SK-MEL-5 (cell line): ENCODE measurements at regions not wholly inside any gene's neighbourhood (a gene's known extent, or its start where the extent isn't known, plus 50 kb on each side); places are given as distances from the start of the nearest gene placed in this dataset.
"Not testable (repeated sequence)": the region's sequence is repeated elsewhere in the genome, so short reads cannot be mapped to it uniquely, and the experiment has no call there.

Experiments
- DNase-seq: peaks from one replicate; pipeline ENCODE4 v3.0.0-alpha.2; 2016; ENCODE audit warnings: low read depth, low spot score
- in situ Hi-C: cut with HindIII; loops from 2 replicates; pipeline ENCODE4 v1.10.0; 2016; ENCODE audit warnings: low sequenced_read_pairs, high pct_unique_total_duplicates, low pct_unique_long_range_greater_than_20kb

DNA sequence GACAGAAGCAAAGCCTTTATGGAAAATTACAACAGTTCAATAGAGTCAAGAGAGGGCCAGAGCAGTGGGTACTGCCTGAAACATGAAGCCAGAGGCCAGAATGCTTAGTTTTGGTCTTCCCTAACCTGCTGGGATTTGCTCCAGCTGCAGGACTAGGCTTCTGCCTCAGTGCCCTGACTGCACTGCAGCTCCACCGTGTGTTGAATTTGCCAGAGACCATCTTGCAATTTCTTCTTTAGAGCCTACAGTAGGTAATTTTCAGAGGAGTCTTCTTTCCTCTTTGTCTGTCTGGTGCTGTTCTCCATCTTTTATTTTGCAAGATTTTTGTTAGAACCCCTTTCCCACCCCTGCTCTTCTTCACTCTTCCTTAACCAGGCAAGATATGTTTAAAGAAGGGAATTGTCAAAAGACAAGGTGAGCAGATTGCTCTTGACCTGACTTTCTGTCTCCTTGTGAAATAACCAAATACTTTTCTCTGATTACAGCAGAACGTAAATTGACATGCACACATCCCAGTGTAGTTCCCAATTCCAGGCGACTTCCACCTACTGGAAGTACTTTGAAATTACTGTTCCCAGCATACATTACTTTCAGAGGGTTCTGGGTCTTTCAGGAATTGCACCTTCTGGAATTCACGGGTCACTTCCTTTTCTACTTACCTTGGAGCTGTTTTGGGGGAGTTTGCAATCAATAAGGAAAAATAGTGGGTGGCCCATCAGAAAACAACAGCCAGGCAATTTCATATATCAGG lies 161.2 kb downstream of the MINAR1 start:
- peak; percentile 55 for DNase-seq
- in situ Hi-C loops, result no loop called here

DNA sequence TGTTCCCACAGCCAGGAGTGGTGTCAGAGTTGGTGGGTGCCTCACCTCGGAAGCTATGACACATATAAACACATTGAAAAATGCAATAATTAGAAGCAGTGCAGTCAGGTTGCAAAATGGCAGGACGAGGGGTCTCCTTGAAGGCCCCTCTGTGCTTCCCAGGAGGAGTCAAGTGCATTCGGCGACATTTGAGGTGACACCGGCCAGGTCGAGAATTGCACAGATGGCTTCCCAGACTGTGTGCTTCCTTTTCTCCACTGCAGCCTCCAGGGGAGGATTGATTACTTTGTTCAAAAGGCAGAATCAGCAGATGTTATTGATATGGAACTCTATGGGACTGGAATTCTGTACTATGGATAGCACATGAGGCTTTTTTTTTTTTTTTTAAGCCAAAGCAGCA lies 163.2 kb downstream of the MINAR1 start:
- in situ Hi-C loops, result no loop called here
- no peak for DNase-seq

DNA sequence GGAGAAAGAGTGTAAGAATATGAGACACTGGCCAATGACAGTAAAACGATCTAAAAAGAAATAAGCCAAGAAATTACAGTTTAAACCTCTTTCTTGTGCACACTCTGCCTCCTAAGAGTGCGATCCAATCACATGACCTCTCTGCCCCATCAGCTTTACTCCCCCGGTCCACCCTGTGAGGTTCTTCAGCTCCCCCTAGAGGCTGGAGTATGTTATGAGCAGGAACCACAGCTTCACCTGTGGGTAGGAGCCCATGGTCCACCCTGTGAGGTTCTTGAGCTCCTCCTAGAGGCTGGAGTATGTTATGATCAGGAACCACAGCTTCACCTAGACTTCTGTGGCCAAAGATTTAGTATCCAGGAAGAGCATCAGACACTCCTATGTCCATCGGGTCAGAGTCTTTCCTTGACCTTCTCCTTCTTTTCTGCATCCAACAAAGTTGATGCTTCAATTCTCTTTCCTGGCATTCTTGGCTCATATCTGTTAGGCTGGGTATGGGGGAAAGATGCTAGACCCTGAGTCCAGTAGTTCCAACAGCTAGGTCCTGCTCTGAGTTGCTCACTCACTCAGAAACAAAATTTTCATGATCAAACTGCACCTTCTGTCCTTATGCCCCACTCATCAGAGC lies 164.0 kb downstream of the MINAR1 start:
- in situ Hi-C loops, result no loop called here
- DNase-seq, result peak; percentile 98

DNA sequence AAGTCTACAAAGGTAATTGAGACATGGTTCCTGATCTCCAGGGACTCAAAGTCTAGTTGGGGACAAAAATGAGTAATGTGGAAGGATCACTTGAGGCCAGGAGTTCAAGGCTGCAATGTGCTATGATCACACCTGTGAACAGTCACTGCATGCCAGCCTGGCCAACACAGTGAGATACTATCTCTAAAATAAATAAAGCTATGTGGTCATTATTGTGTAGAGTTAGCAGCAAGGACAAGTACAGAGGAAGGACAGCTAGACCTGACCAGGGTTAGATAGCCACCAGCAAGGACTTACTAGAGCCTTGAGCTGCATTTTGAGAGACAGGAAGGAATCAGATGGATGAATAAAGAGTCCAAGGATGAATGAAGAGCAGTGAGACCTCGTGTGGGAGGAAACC lies 166.5 kb downstream of the MINAR1 start:
- no peak for DNase-seq
- in situ Hi-C loops, result no loop called here

DNA sequence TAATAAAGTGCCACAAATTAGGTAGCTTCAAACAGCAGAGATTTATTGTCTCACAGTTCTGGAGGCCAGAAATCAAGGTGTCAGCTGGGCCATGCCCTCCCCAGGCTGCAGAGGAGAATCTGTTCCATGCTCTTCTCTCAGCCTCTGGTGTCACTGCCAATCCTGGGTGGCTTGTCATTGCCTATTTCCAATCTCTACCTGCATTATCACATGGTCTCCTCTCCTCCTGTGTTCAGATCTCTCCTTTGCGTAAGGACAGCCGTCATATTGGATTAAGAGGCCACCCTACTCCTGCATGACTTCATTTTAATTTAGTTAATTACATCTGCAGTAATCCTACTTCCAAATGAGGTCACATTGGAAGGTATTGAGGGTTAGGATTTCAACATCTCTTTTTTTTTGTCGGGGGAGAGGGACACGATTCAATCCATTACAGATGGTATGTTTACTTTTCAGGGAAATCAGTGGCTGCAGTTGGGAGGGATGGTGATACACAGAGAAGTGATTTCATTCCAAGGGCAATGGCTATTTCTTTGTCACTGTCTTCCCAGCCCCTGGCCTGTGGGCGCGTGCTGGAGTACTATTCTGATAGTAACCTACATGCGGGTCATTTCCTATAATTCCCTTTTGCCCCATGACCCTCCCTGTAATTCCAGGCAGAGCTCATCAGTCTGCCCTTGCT lies 169.4 kb downstream of the MINAR1 start:
- no peak for DNase-seq

DNA sequence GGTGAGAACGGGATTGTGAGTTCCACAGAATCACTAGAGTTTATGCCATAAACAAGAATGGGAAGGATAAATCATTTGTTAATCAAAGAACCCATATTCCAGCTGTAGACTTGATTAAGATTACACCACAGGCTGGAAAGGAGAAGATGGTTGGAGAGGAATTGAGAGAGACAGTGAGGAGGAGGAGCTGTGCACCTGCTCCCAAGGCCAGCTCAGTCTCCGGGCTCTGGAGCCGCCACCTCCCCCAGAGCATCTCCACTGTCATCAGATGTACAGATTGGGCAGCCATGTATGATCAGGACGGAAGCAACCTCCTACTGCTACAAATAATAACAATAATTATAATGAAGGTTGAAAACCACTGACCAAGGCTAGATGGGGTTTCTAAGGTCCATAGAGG lies 170.0 kb downstream of the MINAR1 start:
- in situ Hi-C loops, result no loop called here
- no peak for DNase-seq

More for the DNA sequence above, 169.4 kb downstream of the MINAR1 start:
- in situ Hi-C loops, result no loop called here

DNA sequence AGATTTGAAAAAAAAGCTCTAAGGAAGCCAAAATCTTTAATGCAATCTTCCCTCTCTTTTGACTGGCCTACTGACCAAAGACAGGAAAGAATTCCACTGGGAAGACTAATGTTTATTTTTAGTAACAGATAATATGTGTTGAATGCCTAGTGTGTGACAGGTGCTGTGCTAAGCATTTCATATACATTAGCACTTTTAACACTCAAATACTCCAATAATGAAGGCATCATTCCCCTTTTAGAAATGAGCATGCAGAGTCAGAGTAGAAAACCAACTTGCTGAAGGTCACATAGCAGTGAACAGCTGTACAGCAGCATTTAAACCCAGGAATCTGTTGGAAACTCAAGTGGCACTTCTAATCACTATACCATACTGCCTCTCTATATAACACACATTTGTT lies 170.6 kb downstream of the MINAR1 start:
- no peak for DNase-seq
- in situ Hi-C loops, result no loop called here

DNA sequence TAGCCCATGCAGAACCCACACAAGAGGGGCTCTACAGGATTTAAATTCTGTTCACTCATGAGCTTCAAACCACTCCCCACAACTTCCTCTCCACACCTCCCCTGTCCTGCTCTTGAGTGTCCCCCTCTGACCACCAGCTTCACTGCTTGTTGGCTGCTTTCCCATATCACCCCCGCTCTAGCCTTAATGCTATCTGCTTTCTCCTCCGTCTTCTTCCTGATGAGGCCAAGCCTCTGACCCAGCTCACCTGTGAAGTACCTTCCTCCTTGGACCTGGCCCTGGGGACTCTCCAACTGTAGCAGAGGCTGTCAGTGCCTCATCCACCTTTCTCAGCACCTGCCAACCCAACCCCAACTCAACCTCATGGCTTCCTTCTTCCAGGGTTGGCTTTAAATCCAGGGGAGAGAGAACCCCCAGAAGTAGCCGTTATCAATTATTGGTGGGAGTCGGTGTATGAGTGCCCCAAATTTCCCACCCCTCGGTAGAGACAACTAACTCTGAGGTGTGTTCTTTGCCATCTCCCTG lies 174.8 kb downstream of the MINAR1 start:
- DNase-seq, result no peak
- in situ Hi-C loops, result no loop called here

DNA sequence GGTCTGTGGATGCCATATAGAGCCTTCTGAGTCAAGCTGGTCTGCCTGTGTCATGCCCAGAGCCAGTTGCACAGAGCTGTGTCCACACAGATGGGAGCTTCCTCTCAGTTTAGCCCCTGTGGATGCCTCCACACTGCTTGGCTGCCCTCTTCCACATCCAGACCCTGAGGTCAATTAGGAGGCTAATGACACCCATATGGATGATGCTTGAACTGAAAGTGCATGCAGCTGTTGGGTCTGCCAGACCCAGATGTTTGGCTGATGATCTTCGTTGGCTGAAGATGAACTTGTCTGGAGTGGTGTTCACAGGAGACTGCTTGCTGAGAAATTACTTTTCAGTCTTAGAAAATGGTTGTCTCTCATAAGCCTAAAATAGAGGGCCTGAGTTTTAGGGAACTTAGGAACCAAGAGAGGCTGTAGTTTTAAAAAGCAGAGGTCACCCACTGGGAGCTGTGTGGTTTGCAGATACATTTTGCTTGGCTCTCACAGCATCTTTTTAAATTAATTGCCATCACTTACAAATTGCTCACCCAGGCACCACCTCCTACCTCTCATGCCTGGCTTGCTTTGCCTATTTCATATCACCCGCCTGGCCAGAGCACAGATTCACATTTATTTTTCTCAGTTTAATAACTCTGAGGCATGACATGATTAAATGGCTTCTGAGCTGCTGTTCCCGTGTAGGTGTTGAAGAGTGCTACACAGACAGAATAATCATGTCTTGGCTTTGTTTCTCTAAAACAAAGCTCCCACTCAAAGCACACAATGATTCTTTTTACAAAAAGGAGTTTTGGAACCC lies 176.1 kb downstream of the MINAR1 start:
- in situ Hi-C loops, result no loop called here
- peak; percentile 41 for DNase-seq

DNA sequence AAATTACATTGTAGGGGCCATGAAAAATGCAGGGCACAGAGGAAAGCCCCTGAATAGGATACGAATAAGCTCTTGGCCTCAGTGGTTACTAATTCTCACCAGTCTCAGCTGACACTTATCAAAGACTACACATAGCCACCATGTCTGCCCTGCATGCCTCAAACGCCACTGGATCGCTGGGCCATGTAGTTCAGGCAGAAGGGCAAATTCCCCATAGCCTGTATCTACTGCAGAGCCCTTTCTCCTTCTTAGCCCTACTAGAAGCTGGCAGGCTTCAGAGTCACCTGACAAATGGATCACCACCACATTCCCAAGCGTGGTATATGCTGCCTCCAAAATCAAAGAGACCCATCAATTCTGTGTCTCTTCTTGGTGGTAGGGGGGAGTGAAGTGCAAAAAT lies 177.4 kb downstream of the MINAR1 start:
- in situ Hi-C loops, result no loop called here

DNA sequence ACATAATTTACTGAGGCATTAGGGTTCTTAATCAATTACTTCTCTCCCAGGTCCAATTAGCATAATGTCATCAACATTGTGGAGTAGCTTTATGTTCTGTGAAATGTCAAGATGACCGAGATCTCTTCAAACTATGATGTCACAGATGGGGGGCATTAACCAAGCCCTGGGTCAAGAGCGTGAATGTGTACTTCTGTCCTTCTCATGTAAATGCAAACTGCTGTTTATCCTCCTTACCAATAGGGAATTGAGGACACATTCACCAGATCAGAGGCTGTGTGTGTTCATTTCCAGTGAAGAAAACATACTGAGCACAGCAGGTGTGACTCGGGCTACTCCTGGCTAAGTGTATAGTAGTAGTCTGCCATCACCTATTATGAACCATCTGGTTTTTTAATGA lies 177.9 kb downstream of the MINAR1 start:
- in situ Hi-C loops, result no loop called here
- no peak for DNase-seq

More for the DNA sequence above, 177.4 kb downstream of the MINAR1 start:
- no peak for DNase-seq

DNA sequence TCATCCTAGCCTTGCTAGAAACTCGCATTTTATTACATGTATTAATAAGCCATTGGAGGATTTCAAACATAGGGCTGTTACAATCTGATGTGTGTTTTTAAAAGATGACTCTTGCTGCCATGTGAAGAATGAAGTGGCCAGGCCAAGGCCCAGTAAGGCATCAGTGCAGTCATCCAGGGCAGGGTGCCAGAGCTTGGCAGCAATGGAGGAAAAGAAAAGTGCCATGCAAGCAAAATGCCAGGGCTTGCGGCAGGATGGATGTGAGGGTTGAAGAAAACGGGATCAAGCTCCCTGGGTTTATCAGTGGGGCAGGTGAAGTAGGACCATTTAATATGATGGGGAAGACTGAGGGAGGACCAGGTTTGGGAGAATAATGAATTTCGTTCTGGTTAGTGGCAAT lies 183.6 kb downstream of the MINAR1 start:
- in situ Hi-C loops, result no loop called here
- no peak for DNase-seq

DNA sequence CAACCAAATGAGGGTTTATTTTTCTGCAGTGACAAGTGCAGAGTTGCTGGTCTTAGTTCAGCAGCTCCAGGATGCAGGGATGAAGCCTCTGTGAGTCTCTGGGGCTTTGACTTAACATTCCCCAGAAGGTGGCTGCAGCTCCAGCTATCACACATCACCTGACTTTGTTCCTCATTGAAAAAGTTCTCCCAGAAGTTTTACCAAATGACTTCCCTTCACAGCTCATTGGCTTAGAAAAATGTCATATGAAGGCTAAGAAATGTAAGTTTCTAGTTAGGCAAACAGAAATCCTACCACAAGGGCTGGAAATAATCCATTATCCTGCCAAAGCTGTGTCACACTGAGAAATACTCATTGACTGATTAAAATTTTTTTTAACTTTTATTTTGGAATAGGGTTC lies 184.9 kb downstream of the MINAR1 start:
- in situ Hi-C loops, result no loop called here
- no peak for DNase-seq

DNA sequence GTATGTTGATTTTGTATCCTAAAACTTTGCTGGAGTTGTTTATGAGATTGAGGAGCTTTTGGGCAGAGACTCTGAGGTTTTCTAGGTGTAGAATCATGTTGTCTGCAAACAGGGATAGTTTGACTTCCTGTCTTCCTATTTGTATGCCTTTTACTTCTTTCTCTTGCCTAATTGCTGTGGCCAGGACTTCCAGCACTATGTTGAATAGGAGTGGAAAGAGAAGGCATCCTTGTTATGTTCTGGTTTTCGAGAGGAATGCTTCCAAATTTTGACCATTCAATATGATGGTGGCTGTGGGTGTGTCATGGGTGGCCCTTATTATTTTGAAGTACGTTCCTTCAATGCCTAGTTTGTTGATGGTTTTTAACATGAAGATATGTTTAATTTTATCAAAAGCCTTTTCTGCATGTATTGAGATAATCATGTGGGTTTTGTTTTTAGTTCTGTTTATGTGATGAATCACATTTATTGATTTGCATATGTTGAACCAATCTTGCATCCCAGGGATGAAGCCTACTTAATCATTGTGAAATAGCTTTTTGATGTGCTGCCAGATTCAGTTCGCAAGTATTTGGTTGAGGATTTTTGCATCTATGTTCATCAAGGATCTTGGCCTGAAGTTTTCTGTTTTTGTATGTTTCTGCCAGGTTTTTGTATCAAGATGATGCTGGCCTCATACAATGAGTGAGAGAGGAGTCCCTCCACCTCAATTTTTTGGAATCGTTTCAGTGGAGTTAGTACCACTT lies 188.1 kb downstream of the MINAR1 start:
- in situ Hi-C loops, result no loop called here
- DNase-seq, result no peak

DNA sequence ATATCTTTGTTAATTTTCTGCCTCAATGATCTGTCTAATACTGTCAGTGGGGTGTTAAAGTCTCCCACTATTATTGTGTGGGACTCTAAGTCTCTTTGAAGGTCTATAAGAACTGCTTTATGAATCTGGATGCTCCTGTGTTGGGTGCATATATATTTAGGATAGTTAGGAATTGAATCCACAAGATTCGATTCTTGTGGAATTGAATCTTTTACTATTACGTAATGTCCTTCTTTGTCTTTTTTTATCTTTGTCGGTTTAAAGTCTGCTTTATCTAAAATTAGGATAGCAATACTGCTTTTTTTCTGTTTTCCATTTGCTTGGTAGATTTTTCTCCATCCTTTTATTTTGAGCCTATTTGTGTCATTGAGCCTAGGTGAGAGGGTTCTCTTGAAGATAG lies 189.7 kb downstream of the MINAR1 start:
- DNase-seq, in situ Hi-C loops: not testable (repeated sequence)

DNA sequence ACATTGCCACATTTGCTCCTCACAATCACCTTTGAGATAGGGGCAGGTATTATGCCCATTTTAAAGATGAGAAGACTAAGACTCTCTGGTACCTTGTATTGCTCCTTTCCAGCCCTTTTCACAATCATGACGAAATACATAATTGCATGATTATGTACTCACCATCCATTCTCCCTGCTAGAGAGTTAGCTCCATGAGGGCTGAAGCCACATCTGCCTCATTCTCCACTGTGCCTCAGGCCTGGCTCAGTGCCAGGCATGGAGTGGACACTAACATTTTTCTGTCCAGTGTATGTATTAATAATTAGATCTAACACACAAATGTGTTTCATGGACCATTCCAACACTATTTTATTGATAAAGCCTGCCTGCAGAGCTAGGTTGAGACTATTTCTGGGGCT lies 191.4 kb downstream of the MINAR1 start:
- in situ Hi-C loops, result no loop called here
- no peak for DNase-seq

DNA sequence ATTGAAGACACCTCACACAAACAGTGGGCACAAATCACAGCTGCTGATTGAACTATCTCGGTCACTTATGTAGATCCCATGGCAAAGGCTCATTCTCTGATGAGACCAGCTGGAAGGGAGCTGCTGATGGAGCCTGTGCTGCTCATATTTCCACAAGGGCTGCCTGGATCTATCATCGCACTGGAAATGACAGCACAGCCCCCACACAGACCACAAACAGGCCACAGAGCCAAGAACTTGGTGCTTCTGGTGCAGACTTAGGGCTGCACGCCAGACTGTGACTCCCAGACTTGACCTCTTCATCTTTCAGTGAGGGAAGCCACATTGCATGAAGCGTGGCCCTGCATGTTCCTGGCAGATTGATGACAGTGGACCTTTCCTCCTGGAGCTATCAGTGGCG lies 197.6 kb downstream of the MINAR1 start:
- DNase-seq, result no peak

More for the DNA sequence above, 197.6 kb downstream of the MINAR1 start:
- in situ Hi-C loops, result no loop called here
